Endodermal cell (in vitro differentiated cells): ENCODE measurements at regions not wholly inside any gene's neighbourhood (a gene's known extent, or its start where the extent isn't known, plus 50 kb on each side); places are given as distances from the start of the nearest gene placed in this dataset.

Experiments used
- DNase-seq: peaks from one replicate; pipeline ENCODE4 v3.0.0-alpha.2; 2017
- H3K27ac ChIP-seq: 2 replicates; pipeline ENCODE4 v1.5.1; 2013; ENCODE audit warnings: mild to moderate bottlenecking, low read depth, low read length, moderate library complexity
- H3K27me3 ChIP-seq: 2 replicates; pipeline ENCODE4 v1.6.1; 2013; ENCODE audit warnings: mild to moderate bottlenecking, low read length, moderate library complexity; ENCODE audit not compliant: insufficient read depth, control insufficient read depth, poor library complexity, severe bottlenecking
- H3K36me3 ChIP-seq: 2 replicates; pipeline ENCODE4 v1.7.0; 2013; ENCODE audit warnings: mild to moderate bottlenecking, low read length, moderate library complexity; ENCODE audit not compliant: control insufficient read depth, insufficient read depth
- H3K4me1 ChIP-seq: one replicate; pipeline ENCODE4 v1.7.0; 2013; ENCODE audit warnings: low read length; ENCODE audit not compliant: control insufficient read depth, insufficient read depth
- H3K4me3 ChIP-seq: 2 replicates; pipeline ENCODE4 v1.5.1; 2013; ENCODE audit warnings: mild to moderate bottlenecking, low read length, moderate library complexity
- H3K9ac ChIP-seq: 2 replicates; pipeline ENCODE4 v1.6.1; 2013; ENCODE audit warnings: mild to moderate bottlenecking, low read length, moderate library complexity; ENCODE audit not compliant: poor library complexity, severe bottlenecking; ENCODE audit errors: extremely low read depth
- H3K9me3 ChIP-seq: 2 replicates; pipeline ENCODE4 v1.6.1; 2013; ENCODE audit warnings: mild to moderate bottlenecking, low read length, moderate library complexity; ENCODE audit not compliant: control insufficient read depth
- H3K27ac Mint-ChIP-seq: 2 replicates; pipeline ENCODE4 v1.8.0; 2020; ENCODE audit warnings: mixed read lengths
- H3K27me3 Mint-ChIP-seq: 2 replicates; pipeline ENCODE4 v1.8.0; 2021; ENCODE audit warnings: mild to moderate bottlenecking, mixed read lengths; ENCODE audit not compliant: insufficient read depth
- H3K36me3 Mint-ChIP-seq: 2 replicates; pipeline ENCODE4 v1.8.0; 2020; ENCODE audit warnings: low read depth, mixed read lengths
- H3K4me1 Mint-ChIP-seq: 2 replicates; pipeline ENCODE4 v1.8.0; 2020; ENCODE audit warnings: mixed read lengths
- H3K4me3 Mint-ChIP-seq: 2 replicates; pipeline ENCODE4 v1.8.0; 2020; ENCODE audit warnings: mild to moderate bottlenecking, moderate library complexity, mixed read lengths
- H3K9me3 Mint-ChIP-seq: 2 replicates; pipeline ENCODE4 v1.8.0; 2020; ENCODE audit warnings: mild to moderate bottlenecking, mixed read lengths
- CTCF ChIP-seq: fragments of 200-600 bp; sonication (generic); conservative IDR thresholded peaks from 2 replicates; pipeline ENCODE4 v1.5.0; 2021; ENCODE audit warnings: antibody characterized with exemption, mild to moderate bottlenecking
- WGBS, 2 experiments: methylation state at CpG; one replicate each; pipeline versions ENCODE4 v1.1.5 to v1.1.7; 2013; ENCODE audit warnings: missing lambda C conversion rate in 2 of 2, mixed read lengths in 1 of 2; ENCODE audit not compliant: insufficient coverage in 1 of 2, insufficient read length in 1 of 2; 5-methylcytosine and 5-hydroxymethylcytosine counted together

GRCh38 chr7:81272176-81272575 lies 353.3 kb upstream of the SEMA3C start:
- H3K36me3 Mint-ChIP-seq: no peaks in the 10 kb centered on the region
- 95% methylated on average over 1 of the region's 1 CpG; no CpG with 5 or more reads in 1 of the 2 experiments for WGBS, 2 experiments
- H3K27me3 Mint-ChIP-seq: no peaks in the 10 kb centered on the region
- Histone ChIP-seq H3K4me3 (no peak overlapping the region), H3K9me3 (no peaks in the 10 kb centered on the region), H3K27me3 (no peaks in the 10 kb centered on the region), H3K9ac (no peak overlapping the region), H3K27ac (no peak overlapping the region), H3K36me3 (no peaks in the 10 kb centered on the region), H3K4me1 (no peaks in the 10 kb centered on the region)
- no peaks in the 10 kb centered on the region for H3K4me1 Mint-ChIP-seq
- H3K9me3 Mint-ChIP-seq: no peaks in the 10 kb centered on the region
- no peak for DNase-seq
- no peak overlapping the region for H3K4me3 Mint-ChIP-seq
- no peak for TF ChIP-seq CTCF
- H3K27ac Mint-ChIP-seq: no peak overlapping the region

- no peak overlapping the region for H3K9ac ChIP-seq
- H3K36me3 Mint-ChIP-seq: no peaks in the 10 kb centered on the region
Observed at GRCh38 chr7:81268551-81268950, 349.7 kb upstream of the SEMA3C start.

GRCh38 chr7:81267508-81267907 lies 348.7 kb upstream of the SEMA3C start:
- WGBS, 2 experiments: 49% methylated on average over 2 of the region's 2 CpGs; no CpG with 5 or more reads in 1 of the 2 experiments
- Histone ChIP-seq H3K4me1 (no peaks in the 10 kb centered on the region), H3K27me3 (no peaks in the 10 kb centered on the region), H3K9ac (no peak overlapping the region), H3K27ac (no peak overlapping the region), H3K4me3 (no peak overlapping the region), H3K36me3 (no peaks in the 10 kb centered on the region), H3K9me3 (no peaks in the 10 kb centered on the region)
- no peak for TF ChIP-seq CTCF
- H3K9me3 Mint-ChIP-seq: peaks cover 7% of the 10 kb centered on the region
- H3K27ac Mint-ChIP-seq: no peak overlapping the region
- H3K4me3 Mint-ChIP-seq: no peak overlapping the region
- no peaks in the 10 kb centered on the region for H3K4me1 Mint-ChIP-seq
- DNase-seq: no peak
- no peaks in the 10 kb centered on the region for H3K36me3 Mint-ChIP-seq
- H3K27me3 Mint-ChIP-seq: no peaks in the 10 kb centered on the region

More at GRCh38 chr7:81268551-81268950, 349.7 kb upstream of the SEMA3C start:
- DNase-seq: no peak
- H3K36me3 ChIP-seq: no peaks in the 10 kb centered on the region
- H3K4me3 ChIP-seq: no peak overlapping the region
- no peaks in the 10 kb centered on the region for H3K4me1 ChIP-seq
- Mint-ChIP-seq H3K27ac (no peak overlapping the region), H3K9me3 (peaks cover 7% of the 10 kb centered on the region), H3K4me1 (no peaks in the 10 kb centered on the region), H3K27me3 (no peaks in the 10 kb centered on the region), H3K4me3 (no peak overlapping the region)
- no peak overlapping the region for H3K27ac ChIP-seq
- WGBS, 2 experiments: 91% methylated on average over 1 of the region's 1 CpG; no CpG with 5 or more reads in 1 of the 2 experiments
- H3K9me3 ChIP-seq: no peaks in the 10 kb centered on the region
- H3K27me3 ChIP-seq: no peaks in the 10 kb centered on the region
- TF ChIP-seq CTCF: no peak
